HEK293 (cell line): ENCODE measurements at regions not wholly inside any gene's neighbourhood (a gene's known extent, or its start where the extent isn't known, plus 50 kb on each side); places are given as distances from the start of the nearest gene placed in this dataset.

Source experiments
- HOXC10 ChIP-seq: sonication (generic); formaldehyde crosslinking; IDR thresholded peaks from 2 replicates; pipeline ENCODE4 v1.8.1; 2023; ENCODE audit warnings: mild to moderate bottlenecking, missing genetic modification reagents
- MYNN ChIP-seq: fragments of 450-650 bp; formaldehyde crosslinking; IDR thresholded peaks from 2 replicates; pipeline ENCODE4 v1.5.1; 2016; ENCODE audit warnings: missing biosample characterization, missing genetic modification characterization, borderline replicate concordance
- ZNF629 ChIP-seq: fragments of 450-650 bp; formaldehyde crosslinking; IDR thresholded peaks from 2 replicates; pipeline ENCODE4 v1.5.1; 2017; ENCODE audit warnings: missing biosample characterization, missing genetic modification characterization
- TF ChIP-seq, protein P1 (sequence below): fragments of 450-650 bp; formaldehyde crosslinking; IDR thresholded peaks from 2 replicates; pipeline ENCODE4 v1.5.1; 2016; ENCODE audit warnings: missing biosample characterization, missing genetic modification characterization
- TF ChIP-seq, protein P2 (sequence below): fragments of 450-650 bp; formaldehyde crosslinking; IDR thresholded peaks from 2 replicates; pipeline ENCODE4 v1.5.1; 2016; ENCODE audit warnings: missing biosample characterization, missing genetic modification characterization
- TF ChIP-seq, protein P3 (sequence below): fragments of 450-650 bp; formaldehyde crosslinking; IDR thresholded peaks from 2 replicates; pipeline ENCODE4 v1.5.1; 2017; ENCODE audit warnings: missing biosample characterization, missing genetic modification characterization
- TF ChIP-seq, protein P4 (sequence below): fragments of 450-650 bp; formaldehyde crosslinking; IDR thresholded peaks from 2 replicates; pipeline ENCODE4 v1.5.1; 2016; ENCODE audit warnings: missing biosample characterization, missing genetic modification characterization
- TF ChIP-seq, protein P5 (sequence below): fragments of 450-650 bp; formaldehyde crosslinking; IDR thresholded peaks from 2 replicates; pipeline ENCODE4 v1.5.1; 2016; ENCODE audit warnings: missing biosample characterization, missing genetic modification characterization
- TF ChIP-seq, protein P6 (sequence below): fragments of 450-650 bp; formaldehyde crosslinking; optimal IDR thresholded peaks from 2 replicates; pipeline ENCODE3; 2016; ENCODE audit warnings: missing biosample characterization, mild to moderate bottlenecking, missing genetic modification characterization

DNA sequence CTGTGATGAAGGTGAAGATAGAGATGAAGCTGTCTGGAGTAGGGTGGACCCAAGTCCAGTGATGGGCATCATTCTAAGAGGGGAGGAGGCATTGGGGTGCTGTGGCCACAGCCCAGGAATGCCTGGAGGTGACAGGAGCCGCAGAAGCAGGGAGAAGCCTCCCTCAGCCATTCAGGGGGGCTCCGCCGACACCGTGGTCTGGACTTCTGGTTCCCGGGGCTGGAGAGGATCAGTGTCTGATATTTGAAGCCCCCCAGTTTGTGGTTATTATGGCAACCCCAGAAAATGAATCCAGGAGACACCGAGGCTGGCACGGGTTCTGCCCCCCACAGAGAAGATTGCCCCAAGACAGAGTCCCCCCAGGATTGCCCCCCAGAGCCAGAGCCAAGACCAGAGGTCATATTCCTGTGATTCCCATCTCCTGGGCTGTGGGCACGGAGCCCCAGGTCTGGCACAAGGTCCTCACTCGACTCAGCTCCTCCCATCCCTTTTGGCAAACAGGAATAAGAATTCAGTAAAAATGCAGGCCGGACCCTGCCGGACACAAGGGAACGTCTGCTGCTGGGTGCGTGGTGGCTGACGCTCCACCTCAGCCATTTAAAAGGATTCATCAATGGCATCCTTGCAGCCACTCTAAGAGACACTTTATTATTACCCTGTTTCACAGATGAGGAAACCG lies 116.6 kb downstream of the CPZ start:
- TF ChIP-seq MYNN (tag by site-specific recombination), result no peak
- TF ChIP-seq HOXC10 (CRISPR knock-in tag), result no peak
- TF ChIP-seq, protein P1, sequence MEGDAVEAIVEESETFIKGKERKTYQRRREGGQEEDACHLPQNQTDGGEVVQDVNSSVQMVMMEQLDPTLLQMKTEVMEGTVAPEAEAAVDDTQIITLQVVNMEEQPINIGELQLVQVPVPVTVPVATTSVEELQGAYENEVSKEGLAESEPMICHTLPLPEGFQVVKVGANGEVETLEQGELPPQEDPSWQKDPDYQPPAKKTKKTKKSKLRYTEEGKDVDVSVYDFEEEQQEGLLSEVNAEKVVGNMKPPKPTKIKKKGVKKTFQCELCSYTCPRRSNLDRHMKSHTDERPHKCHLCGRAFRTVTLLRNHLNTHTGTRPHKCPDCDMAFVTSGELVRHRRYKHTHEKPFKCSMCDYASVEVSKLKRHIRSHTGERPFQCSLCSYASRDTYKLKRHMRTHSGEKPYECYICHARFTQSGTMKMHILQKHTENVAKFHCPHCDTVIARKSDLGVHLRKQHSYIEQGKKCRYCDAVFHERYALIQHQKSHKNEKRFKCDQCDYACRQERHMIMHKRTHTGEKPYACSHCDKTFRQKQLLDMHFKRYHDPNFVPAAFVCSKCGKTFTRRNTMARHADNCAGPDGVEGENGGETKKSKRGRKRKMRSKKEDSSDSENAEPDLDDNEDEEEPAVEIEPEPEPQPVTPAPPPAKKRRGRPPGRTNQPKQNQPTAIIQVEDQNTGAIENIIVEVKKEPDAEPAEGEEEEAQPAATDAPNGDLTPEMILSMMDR (tag by site-specific recombination), result no peak
- TF ChIP-seq, protein P2, sequence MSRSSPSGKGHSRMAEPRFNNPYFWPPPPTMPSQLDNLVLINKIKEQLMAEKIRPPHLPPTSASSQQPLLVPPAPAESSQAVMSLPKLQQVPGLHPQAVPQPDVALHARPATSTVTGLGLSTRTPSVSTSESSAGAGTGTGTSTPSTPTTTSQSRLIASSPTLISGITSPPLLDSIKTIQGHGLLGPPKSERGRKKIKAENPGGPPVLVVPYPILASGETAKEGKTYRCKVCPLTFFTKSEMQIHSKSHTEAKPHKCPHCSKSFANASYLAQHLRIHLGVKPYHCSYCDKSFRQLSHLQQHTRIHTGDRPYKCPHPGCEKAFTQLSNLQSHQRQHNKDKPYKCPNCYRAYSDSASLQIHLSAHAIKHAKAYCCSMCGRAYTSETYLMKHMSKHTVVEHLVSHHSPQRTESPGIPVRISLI, result no peak
- TF ChIP-seq, protein P3, sequence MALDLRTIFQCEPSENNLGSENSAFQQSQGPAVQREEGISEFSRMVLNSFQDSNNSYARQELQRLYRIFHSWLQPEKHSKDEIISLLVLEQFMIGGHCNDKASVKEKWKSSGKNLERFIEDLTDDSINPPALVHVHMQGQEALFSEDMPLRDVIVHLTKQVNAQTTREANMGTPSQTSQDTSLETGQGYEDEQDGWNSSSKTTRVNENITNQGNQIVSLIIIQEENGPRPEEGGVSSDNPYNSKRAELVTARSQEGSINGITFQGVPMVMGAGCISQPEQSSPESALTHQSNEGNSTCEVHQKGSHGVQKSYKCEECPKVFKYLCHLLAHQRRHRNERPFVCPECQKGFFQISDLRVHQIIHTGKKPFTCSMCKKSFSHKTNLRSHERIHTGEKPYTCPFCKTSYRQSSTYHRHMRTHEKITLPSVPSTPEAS (tag by site-specific recombination), result no peak
- TF ChIP-seq, protein P4, sequence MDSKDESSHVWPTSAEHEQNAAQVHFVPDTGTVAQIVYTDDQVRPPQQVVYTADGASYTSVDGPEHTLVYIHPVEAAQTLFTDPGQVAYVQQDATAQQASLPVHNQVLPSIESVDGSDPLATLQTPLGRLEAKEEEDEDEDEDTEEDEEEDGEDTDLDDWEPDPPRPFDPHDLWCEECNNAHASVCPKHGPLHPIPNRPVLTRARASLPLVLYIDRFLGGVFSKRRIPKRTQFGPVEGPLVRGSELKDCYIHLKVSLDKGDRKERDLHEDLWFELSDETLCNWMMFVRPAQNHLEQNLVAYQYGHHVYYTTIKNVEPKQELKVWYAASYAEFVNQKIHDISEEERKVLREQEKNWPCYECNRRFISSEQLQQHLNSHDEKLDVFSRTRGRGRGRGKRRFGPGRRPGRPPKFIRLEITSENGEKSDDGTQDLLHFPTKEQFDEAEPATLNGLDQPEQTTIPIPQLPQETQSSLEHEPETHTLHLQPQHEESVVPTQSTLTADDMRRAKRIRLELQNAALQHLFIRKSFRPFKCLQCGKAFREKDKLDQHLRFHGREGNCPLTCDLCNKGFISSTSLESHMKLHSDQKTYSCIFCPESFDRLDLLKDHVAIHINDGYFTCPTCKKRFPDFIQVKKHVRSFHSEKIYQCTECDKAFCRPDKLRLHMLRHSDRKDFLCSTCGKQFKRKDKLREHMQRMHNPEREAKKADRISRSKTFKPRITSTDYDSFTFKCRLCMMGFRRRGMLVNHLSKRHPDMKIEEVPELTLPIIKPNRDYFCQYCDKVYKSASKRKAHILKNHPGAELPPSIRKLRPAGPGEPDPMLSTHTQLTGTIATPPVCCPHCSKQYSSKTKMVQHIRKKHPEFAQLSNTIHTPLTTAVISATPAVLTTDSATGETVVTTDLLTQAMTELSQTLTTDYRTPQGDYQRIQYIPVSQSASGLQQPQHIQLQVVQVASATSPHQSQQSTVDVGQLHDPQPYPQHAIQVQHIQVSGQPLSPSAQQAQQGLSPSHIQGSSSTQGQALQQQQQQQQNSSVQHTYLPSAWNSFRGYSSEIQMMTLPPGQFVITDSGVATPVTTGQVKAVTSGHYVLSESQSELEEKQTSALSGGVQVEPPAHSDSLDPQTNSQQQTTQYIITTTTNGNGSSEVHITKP (tag by site-specific recombination), result no peak
- TF ChIP-seq, protein P5, sequence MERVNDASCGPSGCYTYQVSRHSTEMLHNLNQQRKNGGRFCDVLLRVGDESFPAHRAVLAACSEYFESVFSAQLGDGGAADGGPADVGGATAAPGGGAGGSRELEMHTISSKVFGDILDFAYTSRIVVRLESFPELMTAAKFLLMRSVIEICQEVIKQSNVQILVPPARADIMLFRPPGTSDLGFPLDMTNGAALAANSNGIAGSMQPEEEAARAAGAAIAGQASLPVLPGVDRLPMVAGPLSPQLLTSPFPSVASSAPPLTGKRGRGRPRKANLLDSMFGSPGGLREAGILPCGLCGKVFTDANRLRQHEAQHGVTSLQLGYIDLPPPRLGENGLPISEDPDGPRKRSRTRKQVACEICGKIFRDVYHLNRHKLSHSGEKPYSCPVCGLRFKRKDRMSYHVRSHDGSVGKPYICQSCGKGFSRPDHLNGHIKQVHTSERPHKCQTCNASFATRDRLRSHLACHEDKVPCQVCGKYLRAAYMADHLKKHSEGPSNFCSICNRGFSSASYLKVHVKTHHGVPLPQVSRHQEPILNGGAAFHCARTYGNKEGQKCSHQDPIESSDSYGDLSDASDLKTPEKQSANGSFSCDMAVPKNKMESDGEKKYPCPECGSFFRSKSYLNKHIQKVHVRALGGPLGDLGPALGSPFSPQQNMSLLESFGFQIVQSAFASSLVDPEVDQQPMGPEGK (tag by site-specific recombination), result no peak
- TF ChIP-seq, protein P6, sequence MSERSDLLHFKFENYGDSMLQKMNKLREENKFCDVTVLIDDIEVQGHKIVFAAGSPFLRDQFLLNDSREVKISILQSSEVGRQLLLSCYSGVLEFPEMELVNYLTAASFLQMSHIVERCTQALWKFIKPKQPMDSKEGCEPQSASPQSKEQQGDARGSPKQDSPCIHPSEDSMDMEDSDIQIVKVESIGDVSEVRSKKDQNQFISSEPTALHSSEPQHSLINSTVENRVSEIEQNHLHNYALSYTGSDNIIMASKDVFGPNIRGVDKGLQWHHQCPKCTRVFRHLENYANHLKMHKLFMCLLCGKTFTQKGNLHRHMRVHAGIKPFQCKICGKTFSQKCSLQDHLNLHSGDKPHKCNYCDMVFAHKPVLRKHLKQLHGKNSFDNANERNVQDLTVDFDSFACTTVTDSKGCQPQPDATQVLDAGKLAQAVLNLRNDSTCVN (tag by site-specific recombination), result no peak
- no peak for TF ChIP-seq ZNF629 (tag by site-specific recombination)
